GM12878 (cell line): ENCODE measurements at regions not wholly inside any gene's neighbourhood (a gene's known extent, or its start where the extent isn't known, plus 50 kb on each side); places are given as distances from the start of the nearest gene placed in this dataset.

ENCODE experiments used
- ATAC-seq: fragments of 200-7000 bp; cut with Tn5 transposase; 3 replicates; pipeline ENCODE4 v1.9.1; 2020; ENCODE audit warnings: mild to moderate bottlenecking, moderate library complexity
- BruUV-seq: library from RNA; stranded (reverse); fragments of 400-500 nt; replicated peaks from 2 replicates; lab custom pipeline; 2021; lab: Mats Ljungman, UMichigan
- CTCF ChIA-PET: fragments of 300-600 bp; sonication (Branson Sonifier 250); formaldehyde crosslinking; extraction: SDS; loops from one replicate; lab custom pipeline; 2021; ENCODE audit warnings: inconsistent platforms; lab: Yijun Ruan, JAX
- POLR2A ChIA-PET: fragments of 350-600 bp; formaldehyde crosslinking; extraction: SDS; loops from one replicate; lab custom pipeline; 2021; ENCODE audit warnings: inconsistent platforms; lab: Charles Lee
- RAD21 ChIA-PET: fragments of 300-600 bp; sonication (Branson Sonifier 250); formaldehyde crosslinking; loops from one replicate; lab custom pipeline; 2023; ENCODE audit warnings: antibody characterized with exemption; ENCODE audit not compliant: unreplicated experiment; lab: Charles Lee
- SMC1A ChIA-PET: fragments of 300-600 bp; sonication (Branson Sonifier 250); formaldehyde crosslinking; loops from one replicate; lab custom pipeline; 2023; ENCODE audit not compliant: unreplicated experiment, uncharacterized antibody; lab: Charles Lee
- DNase-seq: peaks from one replicate; pipeline ENCODE4 v3.0.0-alpha.2; 2011; ENCODE audit warnings: low read depth, low spot score
- FAIRE-seq: peaks from 3 replicates; lab custom pipeline; 2011; peaks lifted over from hg19 to GRCh38; lab: Jason Lieb, UNC
- H2AFZ ChIP-seq: 2 replicates; pipeline ENCODE4 v1.6.0; 2011; ENCODE audit warnings: low read depth, low read length, control low read depth; ENCODE audit not compliant: control insufficient read depth
- H3K27ac ChIP-seq: 2 replicates; pipeline ENCODE4 v1.5.1; 2011; ENCODE audit warnings: control low read depth; ENCODE audit not compliant: control insufficient read depth, insufficient read depth
- H3K27me3 ChIP-seq, 2 experiments: replicated peaks in 1 of 2; 2 replicates each; pipeline versions ENCODE4 v1.6.0 to v1.6.1; 2011; ENCODE audit warnings: low read length in 1 of 2; ENCODE audit not compliant: control insufficient read depth in 2 of 2, insufficient read depth in 2 of 2
- H3K36me3 ChIP-seq, 2 experiments: 2 replicates each; pipeline ENCODE4 v1.5.1; 2011; ENCODE audit warnings: low read length in 1 of 2; ENCODE audit not compliant: control insufficient read depth in 2 of 2, insufficient read depth in 2 of 2
- H3K4me1 ChIP-seq: 2 replicates; pipeline ENCODE4 v1.6.1; 2011; ENCODE audit warnings: mild to moderate bottlenecking, low read length, moderate library complexity, mixed read lengths; ENCODE audit not compliant: control insufficient read depth, insufficient read depth
- H3K4me2 ChIP-seq: 2 replicates; pipeline ENCODE4 v1.6.0; 2011; ENCODE audit warnings: control low read depth; ENCODE audit not compliant: control insufficient read depth, insufficient read depth
- H3K4me3 ChIP-seq: fragments of 200-600 bp; sonication (generic); 2 replicates; pipeline ENCODE4 v1.5.1; 2016
- H3K79me2 ChIP-seq: 2 replicates; pipeline ENCODE4 v1.6.0; 2011; ENCODE audit warnings: low read length; ENCODE audit not compliant: control insufficient read depth, insufficient read depth
- H3K9ac ChIP-seq: 2 replicates; pipeline ENCODE4 v1.8.0; 2011; ENCODE audit warnings: low read length, control low read depth, mixed read lengths; ENCODE audit not compliant: control insufficient read depth, insufficient read depth
- H3K9me3 ChIP-seq: replicated peaks from 3 replicates; pipeline ENCODE4 v1.5.1; 2011; ENCODE audit warnings: mild to moderate bottlenecking, low read length; ENCODE audit not compliant: control insufficient read depth, insufficient read depth
- H4K20me1 ChIP-seq: 2 replicates; pipeline ENCODE4 v1.6.0; 2011; ENCODE audit not compliant: control insufficient read depth, insufficient read depth
- BCLAF1 ChIP-seq: fragments of 450-650 bp; IDR thresholded peaks from 2 replicates; pipeline ENCODE4 v1.6.1; 2017; ENCODE audit warnings: antibody characterized with exemption, mild to moderate bottlenecking, moderate library complexity
- CEBPZ ChIP-seq: fragments of 150-350 bp; IDR thresholded peaks from 2 replicates; pipeline ENCODE4 v1.6.1; 2016; ENCODE audit warnings: low read depth, low read length
- CHD2 ChIP-seq: IDR thresholded peaks from 2 replicates; pipeline ENCODE4 v1.6.1; 2011; ENCODE audit warnings: low read depth, low read length, improper control_type of control experiment, borderline replicate concordance
- NBN ChIP-seq: fragments of 450-650 bp; IDR thresholded peaks from 2 replicates; pipeline ENCODE4 v1.6.1; 2016
- PBX3 ChIP-seq: IDR thresholded peaks from 2 replicates; pipeline ENCODE4 v1.6.1; 2011; ENCODE audit warnings: mild to moderate bottlenecking, low read depth, low read length, moderate library complexity; ENCODE audit not compliant: insufficient replicate concordance
- POLR2AphosphoS2 ChIP-seq: IDR thresholded peaks from 2 replicates; pipeline ENCODE4 v1.6.1; 2011; ENCODE audit warnings: low read depth, mild to moderate bottlenecking, low read length, improper control_type of control experiment, moderate library complexity
- YY1 ChIP-seq: IDR thresholded peaks from 2 replicates; pipeline ENCODE4 v1.6.1; 2011; ENCODE audit warnings: low read depth, mild to moderate bottlenecking, low read length
- WGBS: methylation state at CpG from one replicate; pipeline ENCODE4 v1.1.6; 2016; ENCODE audit warnings: low lambda C conversion rate; ENCODE audit not compliant: insufficient replicate concordance, insufficient coverage; ENCODE audit errors: missing lambda C conversion rate; 5-methylcytosine and 5-hydroxymethylcytosine counted together
- in situ Hi-C: fragments of 300-500 bp; cut with MboI; formaldehyde crosslinking; loops from 9 replicates; pipeline ENCODE4 v1.14.3; 2018; ENCODE audit warnings: mixed read lengths
- intact Hi-C: fragments of 100-400 bp; cut with micrococcal nuclease; formaldehyde crosslinking; loops from one replicate; pipeline ENCODE4 v1.14.2; 2022; ENCODE audit not compliant: unreplicated experiment

GRCh38 chr5:102018279-102018678 is 277.8 kb downstream of the SLCO4C1 start (continued):
- TF ChIP-seq CEBPZ, result no peak
- no peak for TF ChIP-seq NBN
- no peak for TF ChIP-seq PBX3

- in situ Hi-C loops, result no loop called here
- Histone ChIP-seq H4K20me1 (no peaks in the 10 kb centered on the region), H3K9ac (no peak overlapping the region), H3K27ac (no peak overlapping the region), H3K36me3 (no peaks in the 10 kb centered on the region), H3K27me3 (no peaks in the 10 kb centered on the region), H3K4me3 (no peak overlapping the region), H3K9me3 (no peaks in the 10 kb centered on the region), H2AFZ (no peak overlapping the region), H3K4me1 (no peaks in the 10 kb centered on the region), H3K4me2 (no peak overlapping the region), H3K79me2 (no peaks in the 10 kb centered on the region)
- TF ChIP-seq CHD2, result no peak
- TF ChIP-seq YY1, result no peak
- TF ChIP-seq POLR2AphosphoS2, result no peak
- no peak for TF ChIP-seq BCLAF1
- WGBS, result 0% methylated on average over 1 of the region's 1 CpG
- ChIA-PET CTCF (no interaction called here), SMC1A (no interaction called here), POLR2A (no interaction called here), RAD21 (no interaction called here)
- DNase-seq, result no peak
- FAIRE-seq, result no peak
- BruUV-seq, result no TSS peak
- intact Hi-C loops, result no loop called here
- ATAC-seq, result no peak
Observed at GRCh38 chr5:102014371-102014770, 281.7 kb downstream of the SLCO4C1 start.
